ENCODE measurements at regions not wholly inside any gene's neighbourhood (a gene's known extent, or its start where the extent isn't known, plus 50 kb on each side); places are given as distances from the start of the nearest gene placed in this dataset.

DNA sequence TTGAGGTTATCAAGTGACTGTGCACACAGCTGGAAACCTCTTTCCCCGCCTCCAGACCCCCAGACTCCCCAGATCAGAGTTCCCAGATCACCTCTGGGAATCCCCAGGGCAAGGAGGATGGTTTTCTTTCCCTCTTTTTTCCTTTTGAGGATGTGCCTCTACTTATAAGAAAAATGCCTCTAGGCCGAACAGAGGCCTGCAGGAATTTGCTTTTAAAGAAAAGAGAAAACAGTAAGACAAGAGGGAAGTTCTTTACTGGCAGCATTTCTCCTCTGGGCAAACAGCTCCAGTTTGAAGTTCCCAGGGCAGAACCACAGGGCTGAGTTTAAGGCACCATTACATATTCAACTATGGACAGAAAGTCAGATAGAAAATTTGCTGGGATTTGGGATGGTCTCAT lies 837.9 kb upstream of the LCORL start:
- TF ChIP-seq TAF1 (IDR thresholded peaks at IDR 0.05; ENCODE audit: borderline replicate concordance, insufficient read depth, low read length): no peak
- TF ChIP-seq FOXP2 (optimal IDR thresholded peaks at IDR 0.05; ENCODE audit: borderline replicate concordance, extremely low read depth, extremely low read length, insufficient read depth): no peak
- TF ChIP-seq, protein P1, sequence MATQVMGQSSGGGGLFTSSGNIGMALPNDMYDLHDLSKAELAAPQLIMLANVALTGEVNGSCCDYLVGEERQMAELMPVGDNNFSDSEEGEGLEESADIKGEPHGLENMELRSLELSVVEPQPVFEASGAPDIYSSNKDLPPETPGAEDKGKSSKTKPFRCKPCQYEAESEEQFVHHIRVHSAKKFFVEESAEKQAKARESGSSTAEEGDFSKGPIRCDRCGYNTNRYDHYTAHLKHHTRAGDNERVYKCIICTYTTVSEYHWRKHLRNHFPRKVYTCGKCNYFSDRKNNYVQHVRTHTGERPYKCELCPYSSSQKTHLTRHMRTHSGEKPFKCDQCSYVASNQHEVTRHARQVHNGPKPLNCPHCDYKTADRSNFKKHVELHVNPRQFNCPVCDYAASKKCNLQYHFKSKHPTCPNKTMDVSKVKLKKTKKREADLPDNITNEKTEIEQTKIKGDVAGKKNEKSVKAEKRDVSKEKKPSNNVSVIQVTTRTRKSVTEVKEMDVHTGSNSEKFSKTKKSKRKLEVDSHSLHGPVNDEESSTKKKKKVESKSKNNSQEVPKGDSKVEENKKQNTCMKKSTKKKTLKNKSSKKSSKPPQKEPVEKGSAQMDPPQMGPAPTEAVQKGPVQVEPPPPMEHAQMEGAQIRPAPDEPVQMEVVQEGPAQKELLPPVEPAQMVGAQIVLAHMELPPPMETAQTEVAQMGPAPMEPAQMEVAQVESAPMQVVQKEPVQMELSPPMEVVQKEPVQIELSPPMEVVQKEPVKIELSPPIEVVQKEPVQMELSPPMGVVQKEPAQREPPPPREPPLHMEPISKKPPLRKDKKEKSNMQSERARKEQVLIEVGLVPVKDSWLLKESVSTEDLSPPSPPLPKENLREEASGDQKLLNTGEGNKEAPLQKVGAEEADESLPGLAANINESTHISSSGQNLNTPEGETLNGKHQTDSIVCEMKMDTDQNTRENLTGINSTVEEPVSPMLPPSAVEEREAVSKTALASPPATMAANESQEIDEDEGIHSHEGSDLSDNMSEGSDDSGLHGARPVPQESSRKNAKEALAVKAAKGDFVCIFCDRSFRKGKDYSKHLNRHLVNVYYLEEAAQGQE (IDR thresholded peaks at IDR 0.05; ENCODE audit: insufficient read depth in 1 of 2, low read depth in 2 of 2, low read length in 2 of 2): no peak
- TF ChIP-seq POLR2AphosphoS5 (IDR thresholded peaks at IDR 0.05; ENCODE audit: low read depth, low read length): no peak
- no peak for TF ChIP-seq SIN3A (IDR thresholded peaks at IDR 0.05; ENCODE audit: borderline replicate concordance, insufficient read depth, low read length)

All from PFSK-1 (cell line).